Fibroblast of skin of left biceps (primary cell): ENCODE measurements at regions not wholly inside any gene's neighbourhood (a gene's known extent, or its start where the extent isn't known, plus 50 kb on each side); places are given as distances from the start of the nearest gene placed in this dataset.

Source experiments
- DNase-seq, 2 experiments: peaks; one replicate each; pipeline ENCODE4 v3.0.0-alpha.2; 2013; ENCODE audit warnings: low read depth in 2 of 2

DNA sequence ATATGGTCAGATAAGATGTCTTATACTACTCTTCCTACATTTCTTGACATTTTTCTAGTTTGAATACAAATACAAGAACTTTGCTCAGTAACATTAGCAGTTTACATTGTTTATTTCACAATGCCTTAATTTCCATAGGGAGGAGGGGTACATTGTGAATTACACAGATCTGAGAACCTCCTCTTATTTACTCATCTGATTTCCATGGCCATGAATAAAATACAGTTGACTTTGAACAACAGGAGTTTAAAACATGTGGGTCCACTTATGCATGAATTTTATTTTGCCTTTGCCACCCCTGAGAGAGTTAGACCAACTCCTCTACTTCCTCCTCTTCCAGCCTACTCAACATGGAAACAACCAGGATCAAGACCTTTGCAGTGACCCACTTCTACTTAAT lies 67.7 kb downstream of the MGST1 start:
- no peak for DNase-seq

DNA sequence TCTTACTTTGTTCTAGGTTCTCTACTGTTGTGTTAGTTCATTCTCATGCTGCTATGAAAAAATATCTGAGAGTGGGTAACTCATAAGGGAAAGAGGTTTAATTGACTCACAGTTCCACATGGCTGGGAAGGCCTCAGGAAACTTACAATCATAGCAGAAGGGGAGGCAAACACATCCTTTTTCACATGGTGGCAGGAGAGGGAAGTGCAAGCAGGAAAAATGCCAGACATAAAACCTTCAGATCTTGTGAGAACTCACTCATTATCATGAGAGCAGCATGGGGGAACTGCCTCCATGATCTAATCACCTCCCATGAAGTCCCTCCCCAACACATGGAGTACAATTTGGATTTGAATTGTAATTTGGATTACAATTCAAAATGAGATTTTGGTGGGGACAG lies 69.6 kb downstream of the MGST1 start:
- no peak for DNase-seq

DNA sequence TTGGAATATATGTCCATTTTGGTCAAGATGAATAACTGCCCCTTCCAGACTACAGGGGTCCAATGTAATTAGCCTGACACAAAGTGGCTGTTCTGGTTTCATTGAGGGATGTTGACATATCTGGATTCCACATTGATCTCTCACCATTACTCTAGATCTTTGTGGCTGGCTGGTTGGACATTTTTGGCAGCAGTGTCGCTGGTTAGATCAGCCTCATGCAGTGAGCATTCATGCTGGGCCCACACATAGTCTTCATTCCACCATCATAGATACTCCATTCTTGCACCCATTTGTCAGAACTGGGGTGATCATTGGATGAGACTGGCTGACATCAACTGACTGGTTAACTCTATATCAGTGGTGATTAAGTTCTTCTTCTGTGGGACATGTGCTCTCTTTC lies 74.4 kb downstream of the MGST1 start:
- DNase-seq, result no peak

DNA sequence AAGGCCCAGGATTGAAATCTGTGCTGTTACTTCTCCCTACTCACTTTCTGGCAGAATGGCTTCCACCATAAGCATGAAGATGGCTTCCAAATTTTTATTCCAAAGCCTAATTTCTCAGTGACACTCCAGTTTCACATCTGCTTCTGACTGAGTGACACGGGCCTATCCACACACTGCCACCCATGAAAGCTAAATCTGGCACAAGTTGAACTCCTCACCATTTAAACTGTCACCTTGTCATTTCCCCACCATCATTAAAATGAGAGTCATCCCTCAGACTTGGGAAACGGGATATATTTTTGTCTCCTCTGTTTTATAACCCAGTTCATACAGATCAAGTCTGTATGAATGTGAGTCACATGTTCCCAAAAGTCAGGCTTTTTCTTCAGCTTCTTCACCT lies 77.1 kb downstream of the MGST1 start:
- DNase-seq, result no peak

DNA sequence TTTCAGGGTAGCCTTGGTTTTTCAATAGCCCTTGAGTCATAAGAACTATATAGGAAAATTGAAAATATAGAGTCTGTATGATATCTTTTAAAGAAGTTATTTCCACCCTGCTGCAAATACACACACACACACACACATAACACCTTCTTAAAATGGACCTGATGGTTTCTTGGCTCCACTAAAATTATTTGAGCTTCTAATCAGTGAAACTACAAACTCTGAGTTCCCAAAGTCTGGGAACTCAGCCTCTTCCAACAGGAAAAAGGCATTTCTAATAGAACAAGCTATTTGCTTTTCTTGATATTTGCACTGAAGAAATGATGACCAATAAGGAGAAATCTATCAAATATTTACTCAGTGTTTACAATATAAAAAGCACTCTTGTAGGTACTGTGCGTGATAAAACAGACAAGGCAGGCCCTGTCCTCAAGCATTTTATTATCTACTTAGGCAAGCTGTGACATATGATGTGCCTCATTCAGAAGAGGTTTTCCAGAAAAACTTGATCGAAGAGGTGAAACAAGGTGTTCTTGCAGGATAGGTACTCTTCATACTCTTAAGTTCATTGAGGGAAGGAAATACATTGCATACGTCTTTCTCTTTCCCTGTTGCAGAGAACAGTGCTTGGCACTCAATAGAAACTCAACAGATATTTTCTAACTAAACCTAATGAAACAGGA lies 88.6 kb downstream of the MGST1 start:
- DNase-seq, result no peak

DNA sequence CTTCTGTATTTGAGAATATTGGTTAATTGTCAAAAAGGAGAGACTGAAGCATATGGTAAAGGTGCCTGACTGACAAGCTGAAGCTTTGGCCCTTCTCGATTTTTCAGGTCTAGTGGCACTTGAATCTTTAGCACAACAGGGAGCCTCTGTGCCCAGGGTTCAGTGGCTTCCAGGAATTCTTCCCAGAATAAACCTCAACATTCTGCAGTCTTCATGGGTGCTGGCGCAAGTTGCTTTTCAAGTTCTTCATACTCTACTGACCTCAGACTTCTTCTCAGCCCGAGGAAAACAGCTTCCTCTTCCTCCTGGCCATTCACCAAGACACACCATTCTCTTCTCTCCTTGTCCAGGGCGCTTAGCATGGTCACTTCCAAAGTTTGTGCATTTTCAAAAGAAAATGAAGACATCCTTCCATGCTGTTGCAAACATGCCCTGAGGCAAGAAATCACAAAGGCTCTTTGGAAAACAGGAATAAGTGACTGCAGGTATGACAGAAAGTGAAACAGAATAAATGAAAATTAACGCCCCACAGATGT lies 89.9 kb downstream of the MGST1 start:
- DNase-seq, result no peak

DNA sequence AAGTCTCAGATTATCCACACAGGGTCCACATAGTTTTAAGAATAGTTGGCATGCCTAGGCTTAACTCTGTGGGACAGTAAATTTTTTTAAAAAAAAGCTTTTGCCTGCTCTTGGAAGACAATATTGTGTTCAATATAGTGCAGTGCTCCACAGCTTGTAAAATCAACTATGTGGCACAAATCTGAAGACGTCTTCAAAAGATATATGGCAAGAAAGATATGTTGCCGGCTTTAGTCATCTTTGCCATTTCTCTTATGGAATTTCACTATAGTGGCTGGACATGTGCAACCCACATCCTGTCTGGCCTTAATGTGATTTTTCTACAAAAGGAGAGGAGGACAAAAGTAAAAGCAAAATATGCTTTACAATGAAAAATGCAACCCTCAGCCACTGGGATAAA lies 90.5 kb downstream of the MGST1 start:
- DNase-seq, result no peak

DNA sequence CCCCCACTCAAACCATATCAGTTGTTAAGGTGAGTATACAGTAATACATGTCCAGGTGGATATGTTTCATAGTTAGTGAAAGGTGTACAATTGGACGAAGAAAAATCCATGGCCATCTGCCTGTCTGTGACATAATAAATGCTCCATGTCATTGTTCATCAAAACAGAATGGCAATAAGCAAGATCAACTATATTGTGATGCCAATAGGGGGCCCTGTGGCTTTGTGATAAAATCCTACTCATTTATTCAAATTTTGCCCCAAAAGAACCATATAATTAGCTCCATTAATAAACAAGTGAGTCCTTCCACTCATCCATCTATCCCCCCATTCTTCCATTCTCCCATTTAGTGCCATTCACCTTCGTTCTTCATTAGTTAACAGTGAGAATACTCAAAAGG lies 102.0 kb downstream of the MGST1 start:
- no peak for DNase-seq

DNA sequence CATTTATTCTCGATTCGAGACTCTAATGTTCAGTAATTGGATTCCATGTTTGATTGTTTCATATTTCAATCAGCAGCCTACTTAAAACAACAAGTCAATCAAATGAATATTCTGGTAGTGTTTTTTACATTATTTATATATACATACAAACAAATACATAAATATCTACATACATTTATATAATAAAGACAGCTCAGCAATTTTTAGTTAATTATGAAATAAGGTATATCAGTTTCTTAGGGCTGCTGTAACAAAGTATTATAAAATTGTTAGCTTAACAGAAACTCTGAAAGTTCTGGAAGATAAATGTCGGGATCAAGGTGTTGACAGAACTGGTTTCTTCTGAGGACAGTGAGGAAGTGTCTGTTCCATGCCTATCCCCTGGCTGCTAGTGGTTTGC lies 105.9 kb downstream of the MGST1 start:
- DNase-seq, result no peak

DNA sequence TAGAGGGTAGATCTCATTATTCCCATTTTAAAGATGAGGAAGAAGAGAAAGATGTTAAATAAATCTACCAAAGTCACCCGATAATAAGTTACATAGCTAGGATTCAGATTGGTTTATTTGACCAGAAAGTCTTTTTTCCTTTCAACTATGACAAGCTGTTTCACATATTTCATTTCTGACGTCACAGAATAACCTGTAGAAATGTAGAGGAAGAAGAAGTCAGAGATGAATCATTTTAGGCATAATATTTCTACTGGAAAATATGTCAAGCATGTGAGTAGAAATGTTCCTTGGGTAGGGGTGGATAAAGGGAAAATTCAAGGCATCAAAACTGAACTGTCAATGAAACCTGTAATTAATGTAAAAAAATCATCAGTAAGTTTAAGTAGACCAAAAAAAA lies 107.0 kb downstream of the MGST1 start:
- no peak for DNase-seq

DNA sequence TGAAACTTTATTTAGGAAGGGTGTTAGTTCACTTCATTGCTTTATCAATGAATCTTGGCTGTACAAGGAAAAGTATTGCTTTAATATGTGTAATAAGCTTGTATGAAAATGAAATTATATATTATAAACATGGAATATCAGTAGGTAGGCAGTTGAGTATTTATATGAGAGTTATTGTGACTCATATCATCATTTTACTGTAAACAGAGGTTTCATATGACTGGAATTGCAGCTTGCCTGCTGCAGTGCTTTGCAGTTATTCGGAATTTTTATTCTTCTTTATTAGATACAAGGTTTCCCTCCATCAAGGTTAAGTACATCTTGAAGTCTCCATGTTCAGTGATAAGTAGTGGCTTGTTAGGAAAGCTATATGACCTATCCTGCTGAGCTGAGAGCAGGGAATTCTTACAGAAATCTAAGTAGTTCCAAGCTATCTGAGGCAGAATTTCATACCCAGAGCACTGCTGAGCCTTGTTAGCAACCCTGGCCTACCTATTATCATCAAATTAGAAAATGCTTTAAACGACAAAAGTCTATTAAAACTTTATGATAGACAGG lies 111.2 kb downstream of the MGST1 start:
- no peak for DNase-seq

DNA sequence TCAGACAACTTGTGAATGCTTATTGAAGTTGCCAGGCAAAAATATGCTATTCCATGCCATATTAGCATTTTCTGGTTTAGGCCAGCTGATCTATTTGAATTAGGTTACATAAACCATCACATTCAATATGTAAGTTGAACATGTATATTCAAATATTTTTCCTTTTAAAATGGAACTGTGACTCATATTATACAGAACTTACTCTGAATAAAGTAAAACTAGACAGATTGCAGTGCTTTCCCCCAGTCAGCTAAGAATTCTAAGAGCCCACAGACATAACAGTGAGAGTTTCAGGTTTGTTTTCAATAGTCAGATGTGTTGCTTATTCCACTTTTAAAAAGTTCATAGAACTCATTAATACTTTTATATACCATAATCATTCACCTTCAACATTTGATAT lies 119.8 kb downstream of the MGST1 start:
- no peak for DNase-seq

DNA sequence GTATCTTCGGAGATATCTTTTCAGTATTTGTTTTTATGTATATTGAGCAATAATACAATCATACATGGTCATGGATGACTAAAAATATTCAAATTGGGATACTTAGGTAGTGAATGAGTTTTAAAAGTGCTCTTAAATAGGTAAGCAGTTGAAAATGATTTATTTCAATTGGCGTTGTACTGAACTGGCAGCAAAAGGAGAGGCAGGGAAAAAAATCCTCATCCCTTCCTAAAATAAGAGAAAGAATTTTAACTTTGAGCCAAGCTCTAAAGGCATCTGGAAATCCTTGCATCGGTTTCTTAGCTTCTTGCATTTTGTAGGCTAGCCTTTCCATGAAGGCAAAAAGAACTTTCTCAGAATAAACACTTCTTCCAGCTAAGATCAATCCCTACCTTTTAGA lies 125.2 kb downstream of the MGST1 start:
- no peak for DNase-seq

DNA sequence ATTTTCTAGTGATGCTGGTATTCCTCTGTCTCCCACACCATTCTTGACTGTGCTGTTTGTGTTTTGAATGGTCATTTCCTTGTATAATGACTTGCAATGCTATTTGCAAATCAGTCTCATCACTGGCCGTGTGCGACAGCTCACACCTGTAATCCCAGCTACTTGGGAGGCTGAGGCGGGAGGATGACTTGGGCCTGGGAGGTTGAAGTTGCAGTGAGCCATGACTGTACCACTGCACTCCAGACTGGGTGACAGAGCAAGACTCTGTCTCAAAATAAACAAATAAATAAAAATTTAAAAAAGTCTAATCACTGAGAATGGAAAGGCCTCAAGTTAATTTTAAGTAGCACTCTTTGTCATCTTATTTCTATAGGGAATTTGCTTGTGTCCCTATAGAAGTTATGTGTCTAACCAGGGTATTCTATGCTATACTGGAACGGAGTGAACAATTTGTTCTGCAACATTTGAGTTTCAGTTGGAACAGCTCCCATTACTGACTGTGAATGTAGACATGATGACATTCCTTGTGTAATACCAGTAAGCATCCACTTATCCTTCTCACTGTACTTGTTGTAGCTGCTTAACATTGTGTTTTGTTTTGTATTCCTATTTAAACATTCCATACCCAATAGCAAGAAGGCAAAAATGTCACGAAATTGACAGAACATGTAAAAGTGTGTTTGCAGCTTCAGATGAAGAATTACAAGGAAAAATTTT lies 126.3 kb downstream of the MGST1 start:
- no peak for DNase-seq

DNA sequence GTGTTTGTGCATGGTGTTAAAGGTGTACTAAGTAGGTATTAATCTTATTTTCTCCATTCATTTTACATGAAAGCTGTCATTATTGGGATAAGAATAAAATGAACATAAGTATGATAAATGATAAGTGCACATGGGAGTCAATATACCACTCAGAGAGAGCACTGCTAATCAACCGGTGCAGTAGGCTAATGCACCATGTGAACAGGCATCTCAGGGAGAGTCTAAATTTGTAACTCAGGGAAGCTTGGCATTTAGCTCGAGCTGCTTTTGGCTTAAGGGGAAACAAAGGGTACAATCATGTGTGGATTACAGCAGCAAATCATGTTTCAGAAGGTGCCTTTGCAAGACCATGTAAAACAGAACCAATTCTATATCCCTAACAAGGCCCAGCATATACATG lies 127.4 kb downstream of the MGST1 start:
- no peak for DNase-seq

DNA sequence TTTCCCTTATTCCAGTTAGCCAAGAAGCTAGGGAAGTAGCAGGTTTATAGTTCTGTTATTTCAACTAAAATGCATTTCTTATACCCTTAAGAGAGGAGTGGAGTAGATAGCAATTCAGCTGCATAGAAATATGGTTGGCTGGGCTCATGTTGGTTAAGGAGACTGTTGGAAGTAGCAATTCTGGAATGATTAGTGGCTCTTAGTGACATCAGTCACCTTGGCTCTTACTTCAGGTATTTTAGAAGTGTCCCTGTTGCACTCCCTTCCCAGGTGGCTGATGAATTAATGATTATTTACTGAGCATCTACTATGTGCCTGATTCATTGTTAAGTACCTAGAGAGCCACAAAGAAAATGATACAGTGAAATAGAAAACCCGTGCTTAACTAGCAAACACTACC lies 128.1 kb downstream of the MGST1 start:
- no peak for DNase-seq

DNA sequence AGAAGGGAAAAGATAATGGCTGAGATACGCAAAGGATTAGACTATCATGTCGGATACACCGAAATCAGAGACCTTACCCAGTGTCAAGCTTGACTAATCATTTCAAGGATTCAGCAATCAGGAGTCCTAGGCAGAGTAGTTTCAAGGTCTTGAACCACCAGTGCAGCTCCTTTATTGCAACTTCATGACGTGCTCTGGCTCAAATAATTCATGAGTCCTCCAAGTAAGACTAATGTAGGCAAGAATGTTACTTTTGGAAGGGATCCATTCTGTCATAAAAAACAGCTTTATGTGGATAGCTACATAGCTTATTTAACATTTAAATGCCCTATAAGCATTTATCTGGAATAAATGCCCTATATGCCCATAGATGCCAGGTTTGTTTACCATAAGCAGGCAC lies 123.2 kb downstream of the LMO3 start:
- DNase-seq, result peak in 1 of 2 experiments; percentile 1

DNA sequence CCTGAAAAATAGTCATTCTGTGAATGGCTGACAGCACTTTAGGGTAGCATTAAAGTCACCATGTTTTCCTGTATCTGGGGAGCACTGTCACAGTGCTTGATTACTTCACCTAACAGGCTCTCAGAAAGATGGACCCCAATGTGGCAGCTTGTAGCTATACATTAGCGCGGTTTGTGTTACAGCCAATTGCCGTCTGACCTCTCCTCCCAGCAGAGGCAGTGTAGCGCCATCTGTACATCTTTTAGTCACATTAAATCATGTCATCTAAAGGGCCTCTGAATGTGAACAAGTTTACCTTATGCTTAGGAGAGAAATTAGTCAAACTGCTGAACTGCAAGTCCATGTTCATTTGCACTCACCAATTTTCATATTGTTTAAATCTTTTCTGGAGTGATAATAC lies 113.7 kb downstream of the LMO3 start:
- DNase-seq, result no peak

DNA sequence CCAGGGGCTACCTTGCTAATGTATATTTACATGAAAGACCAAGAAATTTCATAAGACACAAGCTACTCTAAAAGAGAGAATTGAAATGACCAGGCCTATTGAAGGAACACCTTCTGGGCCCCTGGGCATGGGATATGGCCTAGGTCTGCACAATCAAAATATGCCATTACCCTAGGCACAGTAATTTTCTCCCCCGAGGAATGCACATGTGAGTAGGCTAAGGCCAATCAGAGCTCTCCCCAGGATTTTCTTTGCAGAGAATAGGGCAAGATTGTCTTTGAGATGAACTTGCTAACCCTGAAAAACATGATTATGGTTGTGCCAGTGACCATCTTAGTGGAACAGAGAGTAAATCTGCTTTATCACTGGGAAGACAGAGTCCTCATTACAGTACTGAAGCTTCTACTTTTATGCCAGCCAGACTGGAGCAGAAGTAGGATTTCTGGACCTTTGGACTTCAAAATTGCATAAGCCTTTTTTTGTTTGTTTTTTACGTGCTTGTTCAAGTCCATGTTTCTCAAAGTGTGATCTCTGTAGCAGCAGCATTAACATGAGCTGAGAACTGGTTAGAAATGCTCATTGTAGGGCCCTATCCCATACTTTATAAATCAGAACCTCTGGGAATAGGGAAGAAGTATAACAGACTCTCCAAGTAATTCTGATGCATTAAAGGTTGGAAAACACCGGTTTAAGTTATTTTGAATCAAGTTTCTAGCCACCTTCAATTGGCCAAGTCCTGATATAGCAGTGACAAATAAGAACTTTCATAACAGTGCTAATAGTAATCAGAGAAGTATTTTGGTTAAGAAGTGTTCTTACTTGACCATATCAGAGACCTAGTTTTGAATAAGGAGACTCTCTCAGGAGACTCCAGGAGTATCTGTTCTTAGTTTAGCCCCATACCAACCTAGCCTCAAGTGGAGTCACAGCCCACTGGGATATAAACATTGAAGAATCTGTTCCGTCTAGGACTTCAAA lies 112.9 kb downstream of the LMO3 start:
- no peak for DNase-seq

DNA sequence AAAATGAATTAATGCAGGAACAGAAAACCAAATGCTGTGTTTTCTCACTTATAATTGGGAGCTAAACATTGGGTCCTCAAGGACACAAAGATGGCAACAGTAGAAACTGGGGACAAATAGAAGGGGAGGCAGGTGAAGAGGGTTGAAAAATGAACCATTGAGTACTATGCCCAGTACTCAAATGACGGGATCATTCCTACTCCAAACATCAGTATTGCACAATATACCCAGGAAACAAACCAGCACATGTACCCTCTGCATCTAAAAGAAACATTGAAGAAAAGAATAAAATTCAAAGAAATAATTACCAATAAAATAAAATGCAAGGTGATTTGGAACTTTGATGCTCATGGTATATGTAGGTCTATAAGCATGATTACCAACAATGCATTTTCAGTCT lies 110.8 kb downstream of the LMO3 start:
- DNase-seq, result no peak
